ENCODE measurements at regions not wholly inside any gene's neighbourhood (a gene's known extent, or its start where the extent isn't known, plus 50 kb on each side); places are given as distances from the start of the nearest gene placed in this dataset.

DNA sequence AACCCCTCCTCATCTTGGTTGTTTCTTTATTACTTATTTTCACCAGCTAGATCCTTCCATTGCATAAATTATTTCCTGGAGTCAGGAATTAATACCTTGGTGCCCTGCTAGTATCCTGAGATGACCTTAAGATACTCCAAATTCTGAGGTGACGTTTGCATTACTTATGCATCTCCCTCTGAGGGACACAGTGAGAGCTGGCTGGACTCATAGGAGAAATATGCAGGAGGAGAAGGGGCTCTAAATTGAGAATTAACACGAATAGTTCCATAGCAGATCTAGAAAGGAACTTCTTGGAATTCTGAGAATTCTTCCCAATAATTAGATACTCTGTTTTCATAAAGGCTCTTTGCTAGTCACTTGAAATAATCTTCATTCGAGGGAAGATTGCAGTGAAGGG lies 310.6 kb upstream of the ZEB2 start:
- ATAC-seq, result no peak

DNA sequence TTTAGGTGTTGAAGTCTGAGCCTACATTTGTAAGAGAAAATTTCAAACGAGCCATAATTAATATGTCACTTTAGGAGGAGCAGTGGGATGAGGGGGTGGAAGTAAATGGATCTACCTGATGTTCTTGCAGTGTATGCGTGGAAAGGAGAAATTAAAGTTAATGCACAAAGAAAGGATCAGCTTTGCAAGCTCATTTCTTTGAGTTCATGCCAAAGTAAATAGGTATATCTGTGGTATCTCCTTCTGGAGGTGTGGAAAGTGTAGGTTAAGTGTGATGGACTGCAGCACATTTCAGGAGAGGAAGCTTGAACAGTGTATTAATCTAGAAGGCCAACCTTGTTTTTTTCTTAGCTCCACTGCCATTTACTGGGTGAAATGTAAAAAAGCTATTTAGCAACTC lies 307.5 kb upstream of the ZEB2 start:
- no peaks in the 10 kb centered on the region for H3K27me3 ChIP-seq
- intact Hi-C loops (cut with DNase I), result no loop called here
- H3K36me3 ChIP-seq, result no peaks in the 10 kb centered on the region
- no peak overlapping the region for H3K4me3 ChIP-seq
- DNase-seq (no peak), ATAC-seq (no peak)
- H3K4me1 ChIP-seq, result peaks cover 0 to 30% of the 10 kb centered on the region in 2 donors
- no peaks in the 10 kb centered on the region for H3K9me3 ChIP-seq
- H3K27ac ChIP-seq, result no peak overlapping the region
- no peak for TF ChIP-seq CTCF (IDR thresholded peaks at IDR 0.05)

More for the DNA sequence above, 310.6 kb upstream of the ZEB2 start:
- intact Hi-C loops (cut with DNase I), result no loop called here
- Histone ChIP-seq H3K27me3 (no peaks in the 10 kb centered on the region), H3K27ac (no peak overlapping the region), H3K9me3 (no peaks in the 10 kb centered on the region), H3K4me3 (no peak overlapping the region), H3K4me1 (peaks cover 0 to 19% of the 10 kb centered on the region in 2 donors), H3K36me3 (no peaks in the 10 kb centered on the region)
- TF ChIP-seq CTCF (IDR thresholded peaks at IDR 0.05), result no peak
- DNase-seq, result no peak

GRCh38 chr2:144826105-144826504 lies 306.2 kb upstream of the ZEB2 start:
- DNase-seq, result no peak
- TF ChIP-seq CTCF (IDR thresholded peaks at IDR 0.05), result no peak
- Histone ChIP-seq H3K9me3 (no peaks in the 10 kb centered on the region), H3K36me3 (no peaks in the 10 kb centered on the region), H3K4me3 (no peak overlapping the region), H3K4me1 (peaks cover 0 to 23% of the 10 kb centered on the region in 2 donors), H3K27me3 (no peaks in the 10 kb centered on the region), H3K27ac (peak overlapping the region in 1 of 2 donors; percentile 82)
- ATAC-seq, result no peak
- intact Hi-C loops (cut with DNase I), result no loop called here

- no peak for DNase-seq
- TF ChIP-seq CTCF (IDR thresholded peaks at IDR 0.05), result no peak
- Histone ChIP-seq H3K27me3 (no peaks in the 10 kb centered on the region), H3K36me3 (no peaks in the 10 kb centered on the region), H3K27ac (peak overlapping the region in 1 of 2 donors; percentile 82), H3K4me1 (peaks cover 0 to 20% of the 10 kb centered on the region in 2 donors), H3K4me3 (no peak overlapping the region), H3K9me3 (no peaks in the 10 kb centered on the region)
- intact Hi-C loops (cut with DNase I), result no loop called here
- no peak for ATAC-seq
These were observed 305.6 kb upstream of the ZEB2 start for GRCh38 chr2:144825331-144826020.

DNA sequence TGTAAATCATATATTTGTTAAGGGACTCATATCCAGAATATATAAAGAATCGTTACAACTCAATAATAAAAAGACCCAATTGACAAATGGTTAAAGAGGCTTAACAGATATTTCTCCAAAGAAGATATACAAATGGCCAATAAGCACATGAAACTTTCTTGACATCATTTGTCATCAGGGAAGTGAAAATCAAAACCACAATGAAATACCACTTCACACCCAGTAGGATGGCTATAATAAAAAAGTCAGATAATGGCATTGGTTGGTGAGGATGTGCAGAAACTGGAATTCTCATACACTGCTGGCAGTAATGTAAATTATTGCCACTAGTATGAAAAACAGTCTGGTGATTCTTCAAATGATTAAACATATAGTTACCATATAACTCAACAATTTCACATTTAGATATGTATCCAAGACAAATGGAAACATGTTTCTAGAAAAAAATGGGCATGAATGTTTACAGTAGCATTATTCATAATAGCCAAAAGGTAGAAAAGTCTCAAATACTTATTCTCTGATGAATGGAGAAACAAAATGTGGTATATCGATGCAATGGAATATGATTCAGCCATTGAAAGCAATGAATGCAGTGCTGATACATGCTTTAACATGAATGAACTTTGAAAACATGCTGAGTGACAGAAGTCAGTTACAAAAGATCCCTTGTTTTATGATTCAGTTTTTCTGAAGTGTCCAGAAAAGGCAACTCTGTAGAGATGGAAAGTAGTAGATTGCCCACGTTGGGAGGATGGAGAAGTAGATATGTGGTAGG lies 304.6 kb upstream of the ZEB2 start:
- Histone ChIP-seq H3K27ac (peak overlapping the region in 1 of 2 donors; percentile 82), H3K9me3 (no peaks in the 10 kb centered on the region), H3K36me3 (no peaks in the 10 kb centered on the region), H3K4me3 (no peak overlapping the region), H3K4me1 (peaks cover 0 to 17% of the 10 kb centered on the region in 2 donors), H3K27me3 (no peaks in the 10 kb centered on the region)
- no peak for ATAC-seq
- DNase-seq, result no peak
- TF ChIP-seq CTCF (IDR thresholded peaks at IDR 0.05), result no peak
- intact Hi-C loops (cut with DNase I), result no loop called here

Data from left lung (tissue), 4 donors.